ENCODE measurements at regions not wholly inside any gene's neighbourhood (a gene's known extent, or its start where the extent isn't known, plus 50 kb on each side); places are given as distances from the start of the nearest gene placed in this dataset.

GRCh38 chr14:21735639-21736307 is 62.2 kb upstream of the OR4E1 start:
- Histone ChIP-seq H3K4me1 (no peaks in the 10 kb centered on the region), H3K4me3 (no peak overlapping the region), H3K27ac (no peak overlapping the region), H3K36me3 (no peaks in the 10 kb centered on the region), H3K27me3 (no peaks in the 10 kb centered on the region), H3K9me3 (no peaks in the 10 kb centered on the region)
- intact Hi-C loops (cut with DNase I) = no loop called here
- TF ChIP-seq POLR2A (IDR thresholded peaks at IDR 0.05) (no peak), CTCF (IDR thresholded peaks at IDR 0.05) (no peak)
- WGBS (ENCODE audit: insufficient coverage, low coverage, low lambda C conversion rate, missing lambda C conversion rate) = 43% methylated on average over 4 of the region's 4 CpGs
- ATAC-seq (no peak), DNase-seq (no peak)

DNA sequence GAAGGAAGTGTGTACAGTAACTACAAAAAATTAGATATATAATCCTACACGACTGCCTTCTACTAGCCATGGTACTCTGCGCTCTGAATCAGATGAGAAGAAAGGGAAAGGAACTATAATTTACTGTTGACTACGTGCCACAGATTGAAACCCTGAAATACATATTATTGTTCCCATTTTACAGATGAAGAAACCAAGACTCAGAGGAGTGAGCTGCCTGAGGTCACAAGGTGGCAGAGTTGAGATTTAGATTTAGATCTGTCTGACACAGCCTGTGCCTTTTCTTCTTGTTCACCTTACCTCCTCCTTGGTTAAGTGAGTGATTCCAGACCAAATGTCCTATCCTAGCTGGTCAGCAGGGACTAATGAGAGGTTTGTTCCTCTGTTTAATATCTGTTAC is 61.6 kb upstream of the OR4E1 start:
- 56% methylated on average over 3 of the region's 3 CpGs for WGBS (ENCODE audit: insufficient coverage, low coverage, low lambda C conversion rate, missing lambda C conversion rate)
- intact Hi-C loops (cut with DNase I) = no loop called here

DNA sequence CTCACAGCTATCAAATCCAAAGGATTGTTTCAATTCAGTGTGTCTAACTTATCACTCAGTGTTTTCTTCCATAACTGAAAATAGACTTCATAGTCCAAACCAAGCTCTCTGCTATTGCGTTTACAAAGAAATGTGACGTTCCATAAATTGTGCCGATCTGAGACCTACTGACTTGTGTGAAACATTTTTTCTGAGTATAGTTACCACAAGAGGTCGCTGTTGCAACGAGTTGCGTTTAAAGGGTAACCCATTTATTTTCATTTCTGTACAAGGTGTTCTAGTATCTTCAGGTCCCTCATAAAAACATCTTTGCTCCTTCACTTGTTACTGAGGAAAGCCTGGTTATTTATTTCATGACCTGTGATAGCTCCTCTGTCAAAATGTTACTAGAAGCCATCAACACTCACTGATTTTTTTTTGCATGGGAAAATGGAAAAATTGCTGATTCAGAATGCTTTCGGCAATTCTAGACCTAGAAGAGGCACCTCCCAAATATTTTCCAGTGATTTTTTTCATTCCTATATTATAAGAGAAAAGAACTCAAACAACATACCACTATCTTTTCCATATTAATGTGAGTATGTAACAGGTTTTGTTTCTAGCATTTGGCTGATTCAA is 60.9 kb upstream of the OR4E1 start:
- no peaks in the 10 kb centered on the region for H3K9me3 ChIP-seq
- no peak overlapping the region for H3K27ac ChIP-seq
- intact Hi-C loops (cut with DNase I) = no loop called here
- no peaks in the 10 kb centered on the region for H3K27me3 ChIP-seq
- ATAC-seq (peak; percentile 52 to 62 (median 58)), DNase-seq (no peak)
- no peaks in the 10 kb centered on the region for H3K4me1 ChIP-seq
- H3K36me3 ChIP-seq = no peaks in the 10 kb centered on the region
- H3K4me3 ChIP-seq = no peak overlapping the region
- WGBS (ENCODE audit: insufficient coverage, low coverage, low lambda C conversion rate, missing lambda C conversion rate) = 7% methylated on average over 7 of the region's 7 CpGs
- TF ChIP-seq CTCF (IDR thresholded peaks at IDR 0.05) (peak; percentile 28 to 60 (median 56)), POLR2A (IDR thresholded peaks at IDR 0.05) (no peak)

More for the DNA sequence above, 61.6 kb upstream of the OR4E1 start:
- Histone ChIP-seq H3K4me3 (no peak overlapping the region), H3K9me3 (no peaks in the 10 kb centered on the region), H3K27me3 (no peaks in the 10 kb centered on the region), H3K36me3 (no peaks in the 10 kb centered on the region), H3K27ac (no peak overlapping the region), H3K4me1 (no peaks in the 10 kb centered on the region)
- TF ChIP-seq CTCF (IDR thresholded peaks at IDR 0.05) (no peak), POLR2A (IDR thresholded peaks at IDR 0.05) (no peak)
- no peak for DNase-seq
- no peak for ATAC-seq

GRCh38 chr14:21729703-21730233 is 56.1 kb upstream of the OR4E1 start:
- no peak for TF ChIP-seq CTCF (IDR thresholded peaks at IDR 0.05)
- 11% methylated on average over 5 of the region's 5 CpGs for WGBS (ENCODE audit: insufficient coverage, low coverage, low lambda C conversion rate, missing lambda C conversion rate)
- H3K36me3 ChIP-seq = no peaks in the 10 kb centered on the region
- H3K27ac ChIP-seq = no peak overlapping the region
- peak; percentile 47 to 64 (median 55) for ATAC-seq
- DNase-seq = no peak
- H3K4me3 ChIP-seq = no peak overlapping the region
- intact Hi-C loops (cut with DNase I) = no loop called here
- H3K9me3 ChIP-seq = no peaks in the 10 kb centered on the region
- no peaks in the 10 kb centered on the region for H3K27me3 ChIP-seq
- no peaks in the 10 kb centered on the region for H3K4me1 ChIP-seq
